CD4-positive, alpha-beta T cell treated with Interleukin-1 beta for 1 hour (primary cell): ENCODE measurements at regions not wholly inside any gene's neighbourhood (a gene's known extent, or its start where the extent isn't known, plus 50 kb on each side); places are given as distances from the start of the nearest gene placed in this dataset.
A peak's percentile ranks its signal among the peaks of the same experiment; 100 is the strongest.
"Not testable (repeated sequence)": the region's sequence is repeated elsewhere in the genome, so short reads cannot be mapped to it uniquely, and the experiment has no call there.

Experiments
- DNase-seq, 2 donors: peaks; one replicate each; pipeline ENCODE4 v3.0.0-alpha.2; 2020 to 2022

DNA sequence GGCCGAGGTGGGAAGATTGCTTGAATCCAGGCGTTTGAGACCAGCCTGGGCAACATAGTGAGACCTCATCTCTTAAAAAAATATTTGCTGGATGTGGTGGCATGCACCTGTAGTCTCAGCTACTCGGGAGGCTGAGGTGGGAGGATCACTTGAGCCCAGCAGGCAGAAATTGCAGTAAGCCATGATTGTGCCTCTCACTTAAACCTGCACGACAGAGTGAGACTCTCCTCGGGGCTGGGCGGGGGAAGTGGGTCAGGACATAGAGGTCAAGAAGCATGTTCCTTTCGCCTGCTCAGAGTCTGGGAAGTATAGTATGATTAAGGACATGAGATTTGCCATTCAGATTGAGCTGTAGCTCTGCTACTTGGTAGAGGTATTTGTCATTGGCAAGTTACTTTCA is 52.3 kb downstream of the SEPTIN7 start:
- DNase-seq, result not testable (repeated sequence)

DNA sequence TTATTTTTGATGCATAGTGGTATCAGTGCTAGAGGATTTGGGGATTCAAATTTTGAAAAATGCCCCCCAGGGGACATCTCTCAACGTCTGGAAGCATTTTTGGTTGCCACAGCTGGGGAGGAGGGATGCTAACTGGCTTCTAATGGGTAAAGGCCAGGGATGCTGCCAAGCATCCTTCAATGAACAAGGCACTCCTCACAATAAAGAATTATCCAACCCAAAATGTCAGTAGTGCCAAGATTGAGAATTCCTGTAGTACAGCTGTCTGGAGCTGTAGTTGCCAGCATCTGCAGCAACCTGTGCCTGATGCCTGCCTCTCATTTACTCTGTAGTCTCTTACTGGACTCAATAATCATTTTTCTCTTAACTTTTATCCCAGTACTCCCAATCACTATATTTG is 53.5 kb downstream of the SEPTIN7 start:
- DNase-seq, result no peak

DNA sequence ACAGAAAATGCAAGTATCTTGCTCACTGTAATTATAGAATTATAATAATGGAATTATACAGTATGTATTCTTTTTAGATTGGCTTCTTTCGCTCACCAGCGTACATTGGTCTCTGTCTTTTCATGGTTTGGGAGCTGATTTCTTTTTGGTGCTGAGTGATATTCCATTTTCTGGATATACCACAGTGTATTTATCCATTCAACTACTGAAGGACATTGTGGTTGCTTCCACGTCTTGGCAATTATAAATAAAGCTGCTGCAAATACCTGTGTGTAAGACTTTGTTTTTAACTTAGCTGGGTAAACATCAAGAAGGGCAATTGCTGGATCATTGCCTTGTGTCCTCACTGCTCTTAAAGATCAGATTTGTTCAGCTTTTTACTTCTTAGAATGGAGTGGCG is 55.3 kb downstream of the SEPTIN7 start:
- no peak for DNase-seq

DNA sequence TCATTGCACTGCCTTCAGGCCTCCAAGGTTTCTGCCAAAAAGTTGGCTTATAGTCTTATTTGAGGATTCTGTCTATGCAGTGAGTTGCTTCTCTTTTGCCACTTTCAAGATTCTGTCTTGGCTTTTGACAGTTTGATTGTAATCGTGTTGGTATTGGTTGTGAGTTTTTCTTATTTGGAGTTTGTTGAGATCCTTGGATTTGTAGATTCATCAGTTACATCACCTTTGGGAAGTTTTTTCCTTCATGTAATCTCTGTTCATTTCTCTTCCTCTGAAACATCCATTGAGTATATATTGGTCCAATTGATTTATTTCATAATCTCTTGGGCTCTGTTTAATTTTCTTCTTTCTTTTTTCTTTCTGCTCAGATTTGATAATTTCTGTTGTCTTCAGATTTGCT is 59.8 kb downstream of the SEPTIN7 start:
- DNase-seq, result no peak

DNA sequence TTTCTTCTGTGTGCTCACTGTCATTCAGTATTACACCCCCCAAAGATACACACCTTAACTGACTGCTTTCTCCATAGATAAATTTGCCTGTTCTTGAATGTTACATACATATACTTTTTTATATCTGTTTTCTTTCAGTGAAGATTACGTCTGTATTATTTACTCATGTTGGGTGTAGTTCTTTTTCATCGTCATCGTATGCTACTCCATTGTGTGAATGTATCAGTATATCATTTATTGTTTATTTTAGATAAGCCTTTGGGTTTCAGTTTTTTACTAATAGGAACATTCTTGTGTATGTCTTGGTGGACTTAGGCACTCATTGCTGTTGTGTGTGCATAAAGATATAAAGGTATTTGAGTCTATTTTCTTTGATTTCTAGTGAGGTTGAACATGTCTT is 64.4 kb downstream of the SEPTIN7 start:
- DNase-seq, result no peak

DNA sequence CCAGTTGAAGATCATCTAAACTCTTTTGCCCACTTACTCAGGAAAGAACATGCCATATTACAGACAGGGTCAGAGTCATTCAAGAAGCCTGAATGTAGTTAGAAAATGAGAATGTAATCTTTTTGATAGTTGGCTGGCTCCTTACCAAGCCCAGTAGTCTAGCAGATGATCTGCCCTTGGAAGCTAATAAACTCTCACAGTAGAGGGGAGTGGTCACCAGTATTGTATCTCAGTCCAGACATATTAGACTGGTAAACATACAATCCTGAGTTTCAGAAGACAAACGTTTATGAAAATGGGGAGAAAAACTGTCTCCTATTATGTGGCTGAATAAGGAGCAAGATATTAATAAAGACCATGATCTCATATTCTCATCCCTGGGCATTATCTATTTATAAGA is 65.3 kb downstream of the SEPTIN7 start:
- DNase-seq, result no peak

DNA sequence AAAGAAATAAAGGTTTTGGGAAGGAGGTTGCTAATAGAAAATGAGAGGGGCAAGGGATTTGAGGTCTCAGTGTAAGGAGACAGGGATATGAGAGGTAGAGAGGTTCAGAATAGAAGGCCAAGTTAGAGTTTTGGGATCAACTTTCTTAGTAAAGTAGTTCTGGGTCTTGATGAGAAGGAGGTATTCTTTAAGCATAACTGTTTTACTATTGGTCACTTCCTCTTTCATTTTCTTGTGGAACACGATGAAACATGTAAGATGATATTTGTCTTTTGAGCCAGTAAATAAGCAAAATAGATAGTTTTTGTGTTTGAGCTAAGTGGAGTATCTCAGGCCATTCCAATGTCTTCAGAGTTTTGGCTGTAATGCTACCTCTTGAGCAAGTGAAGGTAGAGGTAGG is 68.3 kb downstream of the SEPTIN7 start:
- not testable (repeated sequence) for DNase-seq

DNA sequence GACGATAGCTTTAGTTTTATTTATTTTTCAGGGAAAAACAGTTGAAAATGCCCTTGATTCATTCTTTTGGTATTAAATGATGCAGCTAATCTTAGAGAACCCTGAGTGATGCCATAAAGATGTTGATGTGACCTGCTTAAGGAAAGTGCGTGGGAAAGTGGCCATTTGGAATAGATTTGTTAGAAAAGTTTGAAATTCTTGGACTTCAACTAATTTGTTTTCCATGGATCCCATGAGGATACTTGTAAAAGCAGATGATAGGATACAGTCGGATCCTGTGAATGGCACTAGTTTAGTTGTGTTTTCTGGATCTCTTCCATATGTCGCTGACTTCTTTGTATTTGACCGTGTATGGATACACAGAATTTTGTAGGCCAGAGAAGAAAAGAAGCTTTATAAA is 69.0 kb downstream of the SEPTIN7 start:
- DNase-seq, result no peak

DNA sequence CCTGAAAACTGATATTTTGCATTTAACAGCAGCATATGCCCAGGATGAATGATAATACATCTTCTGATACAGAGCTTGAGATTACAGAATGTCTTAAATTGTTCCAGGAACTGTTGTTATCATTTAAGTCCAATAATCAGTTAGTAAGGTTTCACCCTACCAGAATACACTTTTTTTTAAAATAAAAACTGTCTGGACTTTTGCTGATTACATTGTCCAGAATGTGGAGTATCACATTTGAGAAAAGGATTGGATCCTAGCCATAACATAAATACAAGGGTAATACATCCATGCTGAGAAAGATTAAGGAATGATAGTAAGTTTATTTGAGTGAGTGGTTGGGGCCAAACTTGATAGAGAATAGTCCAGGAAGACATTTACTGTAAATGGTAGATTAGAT is 71.0 kb downstream of the SEPTIN7 start:
- no peak for DNase-seq

DNA sequence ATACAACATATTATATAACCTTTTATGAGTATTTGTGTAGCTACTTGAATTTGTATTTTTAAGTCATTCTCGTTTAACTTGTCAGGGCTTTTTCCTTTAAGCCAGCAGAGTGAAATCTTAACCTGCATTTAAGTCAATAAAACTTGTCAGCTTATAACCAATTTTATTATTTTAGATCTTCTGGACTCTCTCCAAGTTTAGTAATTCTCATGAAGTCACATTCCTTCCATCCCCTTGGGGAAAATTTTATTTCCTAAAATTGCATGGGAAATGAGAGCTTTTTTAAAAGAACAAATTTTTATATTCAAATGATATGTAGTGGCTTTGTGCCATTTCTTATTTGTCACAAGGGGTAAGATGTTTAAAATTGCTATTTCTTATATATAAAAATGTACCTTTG is 74.0 kb downstream of the SEPTIN7 start:
- DNase-seq, result no peak

DNA sequence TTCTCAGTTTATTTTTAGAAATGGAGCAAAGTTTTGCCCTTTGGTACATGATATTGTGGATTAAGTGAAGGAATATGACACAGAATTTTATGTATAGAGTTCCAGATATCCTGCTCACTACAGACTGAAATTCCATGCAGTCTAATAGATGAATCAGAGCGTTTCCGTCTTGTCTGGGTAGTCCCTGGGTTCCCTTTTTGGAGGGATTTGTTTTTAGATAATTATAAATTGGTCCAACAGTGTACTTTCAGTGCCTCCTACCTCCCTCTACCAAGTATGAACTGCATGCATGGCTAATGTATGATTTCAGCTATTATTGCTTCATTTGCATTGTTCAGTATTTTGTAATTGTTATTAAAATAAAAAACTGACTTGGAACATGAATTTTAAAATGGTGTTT is 74.4 kb downstream of the SEPTIN7 start:
- no peak for DNase-seq

DNA sequence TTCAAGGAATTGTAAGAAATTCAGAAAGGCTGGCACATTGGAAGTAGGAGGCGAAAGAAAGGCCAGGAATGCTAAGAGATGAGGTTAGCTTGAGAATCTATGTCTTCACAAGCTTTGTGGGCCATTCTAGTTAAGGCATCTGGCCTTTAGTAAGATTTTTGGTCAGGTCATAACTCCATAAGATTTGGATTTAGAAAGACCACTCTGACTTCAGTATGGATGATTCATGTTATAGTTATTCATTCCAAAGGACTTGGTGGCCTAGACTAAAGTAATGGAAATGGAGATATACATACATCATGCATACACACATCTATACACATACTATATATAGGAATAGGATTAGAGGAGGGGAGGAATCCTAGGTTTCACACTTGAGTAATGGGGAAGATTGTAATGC is 77.5 kb downstream of the SEPTIN7 start:
- DNase-seq, result no peak

DNA sequence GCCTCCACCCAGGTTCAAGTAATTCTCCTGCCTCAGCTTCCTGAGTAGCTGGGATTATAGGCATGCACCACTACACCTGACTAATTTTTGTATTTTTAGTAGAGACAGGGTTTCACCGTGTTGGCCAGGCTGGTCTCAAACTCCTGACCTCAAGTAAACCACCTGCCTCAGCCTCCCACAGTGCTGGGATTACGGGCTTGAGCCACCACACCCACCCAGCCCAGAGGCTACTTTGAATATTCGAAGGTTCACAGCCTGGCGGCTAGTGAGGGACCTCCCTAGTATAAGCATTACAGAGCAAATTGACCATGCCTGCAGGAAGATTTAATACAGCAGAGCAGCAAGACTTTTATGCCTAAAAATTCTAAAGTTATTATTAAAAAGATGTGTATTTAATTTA is 86.6 kb downstream of the SEPTIN7 start:
- not testable (repeated sequence) for DNase-seq

DNA sequence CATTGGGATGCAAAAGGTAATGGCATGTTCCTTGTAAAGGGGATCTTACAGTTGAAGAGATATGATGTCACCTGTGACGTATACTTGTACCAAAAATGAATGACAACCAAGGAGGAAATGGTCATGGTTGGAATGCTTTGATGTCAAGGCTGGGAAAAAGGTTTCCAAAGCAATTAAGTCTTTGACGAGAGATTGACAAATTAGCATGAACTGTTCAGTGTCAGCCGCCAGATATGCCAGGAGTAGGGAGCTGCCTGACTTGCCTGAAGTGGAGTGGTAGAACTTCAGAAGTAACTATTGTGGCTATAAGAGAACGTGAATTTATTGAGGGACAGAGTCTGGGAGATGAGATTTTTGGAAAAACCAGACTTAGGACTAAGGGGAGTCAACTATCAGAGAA is 88.1 kb downstream of the SEPTIN7 start:
- no peak for DNase-seq

DNA sequence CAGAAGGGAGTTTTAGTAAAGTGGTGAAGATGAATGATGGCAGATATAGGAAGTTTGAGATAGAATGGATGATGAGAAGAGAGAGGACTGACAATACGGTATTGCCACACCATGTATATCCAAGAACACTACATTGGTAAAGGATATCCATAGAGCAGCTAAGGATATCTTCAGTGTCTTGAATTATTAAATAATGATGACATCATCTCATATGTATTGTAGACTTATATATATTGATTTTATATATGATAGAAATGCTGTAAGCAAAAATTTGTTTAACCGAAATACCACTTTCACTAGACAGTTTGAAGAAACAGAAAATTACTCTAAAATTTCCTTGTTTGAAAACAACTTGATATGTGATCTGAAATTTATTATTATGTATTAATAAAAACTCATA is 89.0 kb downstream of the SEPTIN7 start:
- no peak for DNase-seq

DNA sequence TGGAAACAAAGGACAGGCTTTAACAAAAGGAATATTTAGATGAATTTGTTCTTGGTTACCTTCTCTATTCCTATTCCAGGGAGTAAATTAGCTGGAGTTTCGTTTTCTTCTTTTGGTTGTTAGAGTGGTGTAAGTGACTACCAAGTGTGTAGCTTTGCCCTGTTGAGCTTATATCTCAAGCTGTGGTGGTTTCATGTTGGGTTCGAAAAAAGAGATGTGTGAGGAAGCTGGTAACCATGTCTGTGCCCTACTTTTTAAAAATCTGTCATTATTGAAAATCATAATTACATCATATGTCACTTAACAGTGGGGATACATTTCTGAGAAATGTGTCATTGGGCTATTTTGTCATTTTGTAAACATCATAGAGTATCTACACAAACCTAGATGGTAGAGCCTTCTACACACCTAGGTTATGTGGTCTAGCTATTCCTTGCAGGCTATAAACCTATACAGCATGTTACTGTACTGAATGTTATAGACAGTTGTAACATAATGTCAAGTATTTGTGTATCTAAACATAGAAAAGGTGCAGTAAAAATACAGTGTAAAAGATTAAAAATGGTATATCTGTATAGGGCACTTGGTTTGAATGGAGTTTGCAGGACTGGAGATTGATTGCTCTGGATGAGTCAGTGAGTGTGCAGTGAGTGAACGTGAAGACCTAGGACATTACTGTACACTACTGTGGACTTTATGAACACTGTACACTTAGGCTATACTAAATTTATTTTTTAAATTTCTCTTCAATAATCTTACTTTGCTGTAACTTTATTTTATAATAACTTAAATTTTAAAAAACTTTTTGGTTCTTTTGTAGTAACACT is 90.4 kb downstream of the SEPTIN7 start:
- DNase-seq, result no peak

DNA sequence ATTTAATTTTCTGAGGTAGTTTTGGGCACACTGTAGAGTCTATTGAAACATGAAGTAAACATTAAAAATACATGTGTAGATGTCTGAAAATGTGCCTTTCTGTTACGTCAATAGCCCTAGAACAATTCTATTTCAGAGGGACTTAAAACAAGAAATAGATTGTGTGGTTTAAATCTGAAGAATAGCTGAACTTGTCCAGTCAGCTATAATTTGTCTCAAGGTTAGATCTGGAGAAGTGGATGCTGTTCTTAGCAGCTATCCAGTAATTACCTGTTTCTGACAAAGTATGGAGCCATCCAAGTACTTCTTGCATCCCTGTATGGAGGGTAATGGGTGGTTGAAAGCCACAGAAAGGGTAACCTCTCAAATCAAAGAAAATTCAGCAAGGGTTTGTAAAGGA is 92.8 kb downstream of the SEPTIN7 start:
- DNase-seq, result no peak

DNA sequence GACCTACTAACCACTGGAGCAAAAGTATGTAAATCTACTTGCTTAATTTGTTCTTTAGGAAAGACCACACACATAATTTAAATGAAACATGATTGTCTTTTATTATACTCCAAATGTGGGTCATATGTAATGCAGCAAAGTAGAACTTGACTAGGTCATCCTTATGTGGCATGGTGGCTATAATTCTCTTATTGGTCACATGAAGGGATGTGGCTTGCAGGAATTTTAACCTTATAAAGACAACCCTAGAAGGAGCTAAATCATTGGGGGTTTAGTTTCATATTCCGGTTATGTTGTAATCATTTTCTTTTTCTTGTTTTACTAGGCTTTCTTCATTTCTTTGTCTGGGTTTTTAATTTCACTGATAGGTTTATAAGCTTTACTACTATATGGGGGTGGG is 93.9 kb downstream of the SEPTIN7 start:
- no peak for DNase-seq

DNA sequence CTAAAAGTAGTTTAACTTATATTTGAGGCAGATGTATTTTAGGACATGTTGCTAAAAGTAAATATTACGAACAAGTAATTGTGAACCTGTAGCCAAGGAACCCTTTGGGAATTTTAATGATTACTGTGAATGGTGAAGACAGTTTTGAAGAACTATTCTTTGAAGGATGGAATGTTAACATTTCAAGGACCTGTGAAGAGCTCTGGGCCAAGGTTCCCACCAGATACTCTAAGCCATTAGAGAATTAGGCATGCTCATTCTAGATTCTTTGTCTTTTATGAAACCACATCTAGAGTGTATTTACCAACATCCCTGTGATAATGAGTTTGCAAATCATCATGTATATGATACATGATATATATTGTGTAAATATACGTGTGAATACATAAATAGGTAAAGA is 99.8 kb downstream of the SEPTIN7 start:
- DNase-seq, result no peak

DNA sequence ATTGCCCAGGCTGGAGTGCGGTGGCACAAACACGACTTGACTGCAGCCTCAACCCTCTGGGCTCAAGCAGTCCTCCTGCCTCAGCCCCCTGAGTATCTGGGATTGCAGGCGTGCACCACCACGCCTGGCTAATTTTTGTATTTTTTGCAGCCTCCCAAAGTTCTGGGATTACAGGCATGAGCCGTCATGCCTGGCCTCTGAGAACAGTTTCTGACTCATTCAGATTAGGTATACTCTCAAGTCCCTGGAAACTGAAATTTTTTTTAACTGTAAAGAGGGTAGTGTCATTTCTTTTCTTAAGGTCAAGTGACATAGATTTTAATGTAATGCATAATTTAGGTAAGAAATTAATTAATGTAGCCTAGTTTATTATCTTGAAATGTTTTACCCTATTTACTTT is 104.7 kb downstream of the SEPTIN7 start:
- no peak for DNase-seq

DNA sequence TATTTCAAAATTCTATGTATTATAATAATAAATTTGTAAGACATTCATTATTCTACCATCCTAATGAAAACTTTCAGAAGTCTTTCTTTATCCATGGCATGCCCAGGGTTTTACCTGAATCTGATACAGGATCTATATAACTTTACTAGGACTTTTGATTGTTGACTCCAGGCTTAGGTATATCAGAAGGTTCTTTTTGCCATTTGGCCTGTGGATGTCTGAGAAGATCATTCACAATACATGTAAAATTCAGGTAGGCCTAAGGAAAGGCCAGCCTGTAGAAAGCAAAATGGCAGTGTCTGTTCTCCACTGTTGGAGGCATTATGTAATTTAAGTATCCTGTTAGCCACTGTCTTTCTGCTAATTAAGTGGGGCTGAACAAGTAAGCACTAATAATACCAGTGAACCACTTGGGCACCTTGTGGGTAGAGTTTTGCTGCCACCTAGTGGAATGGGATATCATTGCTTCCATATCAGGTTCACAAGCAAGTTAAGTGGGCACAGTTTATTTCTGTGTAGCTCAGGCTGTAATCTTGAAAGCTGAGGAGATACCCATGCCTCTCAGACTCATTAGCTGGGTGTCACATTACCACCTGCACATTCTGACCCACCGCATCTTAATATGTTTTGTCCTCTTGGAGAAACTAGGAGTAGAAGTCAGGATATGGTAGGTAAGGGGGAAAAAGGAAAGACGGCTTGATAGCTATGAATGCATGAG is 105.5 kb downstream of the SEPTIN7 start:
- peak; percentile 66 to 83 for DNase-seq

DNA sequence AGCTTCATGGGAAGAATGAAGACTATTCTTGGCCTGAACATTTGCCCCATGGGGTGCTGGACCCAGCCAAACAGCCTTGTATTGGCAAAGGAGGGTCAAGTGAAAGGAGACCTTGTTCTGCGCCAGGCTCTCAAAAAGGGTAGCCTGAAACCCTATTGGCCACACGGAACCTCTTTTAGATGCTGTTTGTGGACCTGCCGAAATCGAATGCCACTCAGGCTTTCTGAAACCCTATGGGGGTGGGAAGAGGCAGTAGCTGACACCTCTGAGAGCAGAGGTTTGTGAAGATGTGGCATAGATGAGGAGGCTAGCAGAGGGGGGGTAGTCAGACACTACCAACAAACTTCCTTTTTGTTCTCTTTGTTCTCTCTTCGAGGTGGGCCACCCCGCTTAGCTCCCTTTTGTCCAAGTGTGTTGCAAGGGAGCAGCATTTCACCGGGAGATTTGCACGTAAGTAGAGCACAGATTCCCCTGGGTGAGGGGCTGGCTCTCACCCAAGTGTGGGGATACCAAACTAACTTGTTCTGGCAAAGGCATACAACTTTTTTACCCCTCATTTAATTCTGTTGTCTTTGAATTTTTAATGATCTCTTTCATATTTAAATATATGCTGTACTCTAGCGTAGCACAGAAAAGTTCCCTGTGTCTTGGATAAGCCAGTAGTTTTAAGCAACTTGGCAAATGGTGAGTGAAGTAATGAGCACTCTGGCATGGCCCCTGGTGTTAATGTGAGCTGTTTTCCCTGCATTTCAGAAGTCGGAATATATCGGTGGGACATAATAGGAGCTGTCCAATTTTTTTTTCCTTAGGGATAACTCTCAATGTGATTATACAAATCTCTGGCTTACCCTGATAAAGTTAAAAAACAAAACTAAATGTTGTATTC is 107.7 kb downstream of the SEPTIN7 start:
- no peak for DNase-seq

DNA sequence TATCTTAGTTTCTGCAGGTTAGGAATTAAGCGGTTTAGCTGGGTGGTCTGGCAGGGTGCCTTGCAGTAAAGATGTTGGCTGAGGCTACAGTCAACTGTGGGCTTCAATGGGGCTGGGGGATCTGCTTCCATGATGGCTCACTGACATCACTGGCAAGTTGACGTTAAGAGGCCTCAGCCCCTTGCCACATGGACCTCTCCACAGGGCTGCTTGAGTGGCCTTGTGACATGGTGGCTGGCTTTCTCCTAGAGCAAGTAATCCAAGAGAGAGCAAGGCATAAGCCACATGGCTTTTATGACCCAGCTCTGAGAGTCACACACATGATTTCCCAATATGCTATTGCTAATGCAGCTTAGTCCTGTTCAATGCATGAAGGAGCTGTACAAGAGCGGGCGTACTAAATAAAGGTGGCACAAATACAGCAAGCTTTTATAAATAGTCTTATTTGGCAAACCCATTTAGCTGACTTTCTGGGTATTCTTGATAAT is 109.1 kb downstream of the SEPTIN7 start:
- no peak for DNase-seq
